ENCODE measurements at regions not wholly inside any gene's neighbourhood (a gene's known extent, or its start where the extent isn't known, plus 50 kb on each side); places are given as distances from the start of the nearest gene placed in this dataset.

DNA sequence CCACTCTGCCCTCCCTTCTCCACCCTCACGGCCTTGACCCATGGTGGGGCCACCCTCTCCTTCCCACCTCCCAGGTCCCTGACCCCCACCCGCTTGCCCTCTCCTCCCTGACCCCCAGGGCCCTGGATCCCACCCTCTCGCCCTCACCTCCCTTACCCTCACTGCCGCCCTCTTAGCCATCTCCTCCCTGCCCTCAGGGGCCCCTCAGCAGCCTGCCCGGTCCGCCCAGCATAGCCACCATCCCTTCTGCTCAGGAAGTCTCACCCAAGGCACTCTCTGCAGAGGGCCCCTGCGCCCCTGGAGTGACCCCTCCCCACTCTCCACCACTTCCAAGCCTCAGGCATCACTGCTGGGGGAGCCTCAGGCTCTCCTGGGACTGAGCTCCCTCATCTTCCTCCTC, 66.3 kb downstream of the MRPL36 start:
- Mint-ChIP-seq H3K9me3 (no peaks in the 10 kb centered on the region), H3K4me3 (no peak overlapping the region), H3K27me3 (ENCODE audit: low read depth) (no peaks in the 10 kb centered on the region; the same call in 1 of the 2 replicates), H3K27ac (no peak overlapping the region), H3K4me1 (no peaks in the 10 kb centered on the region), H3K36me3 (no peaks in the 10 kb centered on the region)
- ChIA-PET CTCF (interaction anchor here (0.9 kb wide), 1 partner anchor 8 kb away, joined by 6 read pairs; no protein-coding TSS in a partner anchor), POLR2A (no interaction called here)
- TF ChIP-seq, protein P1, sequence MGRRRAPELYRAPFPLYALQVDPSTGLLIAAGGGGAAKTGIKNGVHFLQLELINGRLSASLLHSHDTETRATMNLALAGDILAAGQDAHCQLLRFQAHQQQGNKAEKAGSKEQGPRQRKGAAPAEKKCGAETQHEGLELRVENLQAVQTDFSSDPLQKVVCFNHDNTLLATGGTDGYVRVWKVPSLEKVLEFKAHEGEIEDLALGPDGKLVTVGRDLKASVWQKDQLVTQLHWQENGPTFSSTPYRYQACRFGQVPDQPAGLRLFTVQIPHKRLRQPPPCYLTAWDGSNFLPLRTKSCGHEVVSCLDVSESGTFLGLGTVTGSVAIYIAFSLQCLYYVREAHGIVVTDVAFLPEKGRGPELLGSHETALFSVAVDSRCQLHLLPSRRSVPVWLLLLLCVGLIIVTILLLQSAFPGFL (CRISPR knock-in tag; IDR thresholded peaks at IDR 0.05; ENCODE audit: borderline replicate concordance): no peak
- TF ChIP-seq ZNF219 (CRISPR knock-in tag; IDR thresholded peaks at IDR 0.05; ENCODE audit: borderline replicate concordance): no peak
- TF ChIP-seq, protein P2, sequence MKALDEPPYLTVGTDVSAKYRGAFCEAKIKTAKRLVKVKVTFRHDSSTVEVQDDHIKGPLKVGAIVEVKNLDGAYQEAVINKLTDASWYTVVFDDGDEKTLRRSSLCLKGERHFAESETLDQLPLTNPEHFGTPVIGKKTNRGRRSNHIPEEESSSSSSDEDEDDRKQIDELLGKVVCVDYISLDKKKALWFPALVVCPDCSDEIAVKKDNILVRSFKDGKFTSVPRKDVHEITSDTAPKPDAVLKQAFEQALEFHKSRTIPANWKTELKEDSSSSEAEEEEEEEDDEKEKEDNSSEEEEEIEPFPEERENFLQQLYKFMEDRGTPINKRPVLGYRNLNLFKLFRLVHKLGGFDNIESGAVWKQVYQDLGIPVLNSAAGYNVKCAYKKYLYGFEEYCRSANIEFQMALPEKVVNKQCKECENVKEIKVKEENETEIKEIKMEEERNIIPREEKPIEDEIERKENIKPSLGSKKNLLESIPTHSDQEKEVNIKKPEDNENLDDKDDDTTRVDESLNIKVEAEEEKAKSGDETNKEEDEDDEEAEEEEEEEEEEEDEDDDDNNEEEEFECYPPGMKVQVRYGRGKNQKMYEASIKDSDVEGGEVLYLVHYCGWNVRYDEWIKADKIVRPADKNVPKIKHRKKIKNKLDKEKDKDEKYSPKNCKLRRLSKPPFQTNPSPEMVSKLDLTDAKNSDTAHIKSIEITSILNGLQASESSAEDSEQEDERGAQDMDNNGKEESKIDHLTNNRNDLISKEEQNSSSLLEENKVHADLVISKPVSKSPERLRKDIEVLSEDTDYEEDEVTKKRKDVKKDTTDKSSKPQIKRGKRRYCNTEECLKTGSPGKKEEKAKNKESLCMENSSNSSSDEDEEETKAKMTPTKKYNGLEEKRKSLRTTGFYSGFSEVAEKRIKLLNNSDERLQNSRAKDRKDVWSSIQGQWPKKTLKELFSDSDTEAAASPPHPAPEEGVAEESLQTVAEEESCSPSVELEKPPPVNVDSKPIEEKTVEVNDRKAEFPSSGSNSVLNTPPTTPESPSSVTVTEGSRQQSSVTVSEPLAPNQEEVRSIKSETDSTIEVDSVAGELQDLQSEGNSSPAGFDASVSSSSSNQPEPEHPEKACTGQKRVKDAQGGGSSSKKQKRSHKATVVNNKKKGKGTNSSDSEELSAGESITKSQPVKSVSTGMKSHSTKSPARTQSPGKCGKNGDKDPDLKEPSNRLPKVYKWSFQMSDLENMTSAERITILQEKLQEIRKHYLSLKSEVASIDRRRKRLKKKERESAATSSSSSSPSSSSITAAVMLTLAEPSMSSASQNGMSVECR (CRISPR knock-in tag; IDR thresholded peaks at IDR 0.05; ENCODE audit: borderline replicate concordance): no peak
- TF ChIP-seq, protein P3, sequence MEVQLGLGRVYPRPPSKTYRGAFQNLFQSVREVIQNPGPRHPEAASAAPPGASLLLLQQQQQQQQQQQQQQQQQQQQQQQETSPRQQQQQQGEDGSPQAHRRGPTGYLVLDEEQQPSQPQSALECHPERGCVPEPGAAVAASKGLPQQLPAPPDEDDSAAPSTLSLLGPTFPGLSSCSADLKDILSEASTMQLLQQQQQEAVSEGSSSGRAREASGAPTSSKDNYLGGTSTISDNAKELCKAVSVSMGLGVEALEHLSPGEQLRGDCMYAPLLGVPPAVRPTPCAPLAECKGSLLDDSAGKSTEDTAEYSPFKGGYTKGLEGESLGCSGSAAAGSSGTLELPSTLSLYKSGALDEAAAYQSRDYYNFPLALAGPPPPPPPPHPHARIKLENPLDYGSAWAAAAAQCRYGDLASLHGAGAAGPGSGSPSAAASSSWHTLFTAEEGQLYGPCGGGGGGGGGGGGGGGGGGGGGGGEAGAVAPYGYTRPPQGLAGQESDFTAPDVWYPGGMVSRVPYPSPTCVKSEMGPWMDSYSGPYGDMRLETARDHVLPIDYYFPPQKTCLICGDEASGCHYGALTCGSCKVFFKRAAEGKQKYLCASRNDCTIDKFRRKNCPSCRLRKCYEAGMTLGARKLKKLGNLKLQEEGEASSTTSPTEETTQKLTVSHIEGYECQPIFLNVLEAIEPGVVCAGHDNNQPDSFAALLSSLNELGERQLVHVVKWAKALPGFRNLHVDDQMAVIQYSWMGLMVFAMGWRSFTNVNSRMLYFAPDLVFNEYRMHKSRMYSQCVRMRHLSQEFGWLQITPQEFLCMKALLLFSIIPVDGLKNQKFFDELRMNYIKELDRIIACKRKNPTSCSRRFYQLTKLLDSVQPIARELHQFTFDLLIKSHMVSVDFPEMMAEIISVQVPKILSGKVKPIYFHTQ (CRISPR knock-in tag; IDR thresholded peaks at IDR 0.05): no peak
- TF ChIP-seq, protein P4, sequence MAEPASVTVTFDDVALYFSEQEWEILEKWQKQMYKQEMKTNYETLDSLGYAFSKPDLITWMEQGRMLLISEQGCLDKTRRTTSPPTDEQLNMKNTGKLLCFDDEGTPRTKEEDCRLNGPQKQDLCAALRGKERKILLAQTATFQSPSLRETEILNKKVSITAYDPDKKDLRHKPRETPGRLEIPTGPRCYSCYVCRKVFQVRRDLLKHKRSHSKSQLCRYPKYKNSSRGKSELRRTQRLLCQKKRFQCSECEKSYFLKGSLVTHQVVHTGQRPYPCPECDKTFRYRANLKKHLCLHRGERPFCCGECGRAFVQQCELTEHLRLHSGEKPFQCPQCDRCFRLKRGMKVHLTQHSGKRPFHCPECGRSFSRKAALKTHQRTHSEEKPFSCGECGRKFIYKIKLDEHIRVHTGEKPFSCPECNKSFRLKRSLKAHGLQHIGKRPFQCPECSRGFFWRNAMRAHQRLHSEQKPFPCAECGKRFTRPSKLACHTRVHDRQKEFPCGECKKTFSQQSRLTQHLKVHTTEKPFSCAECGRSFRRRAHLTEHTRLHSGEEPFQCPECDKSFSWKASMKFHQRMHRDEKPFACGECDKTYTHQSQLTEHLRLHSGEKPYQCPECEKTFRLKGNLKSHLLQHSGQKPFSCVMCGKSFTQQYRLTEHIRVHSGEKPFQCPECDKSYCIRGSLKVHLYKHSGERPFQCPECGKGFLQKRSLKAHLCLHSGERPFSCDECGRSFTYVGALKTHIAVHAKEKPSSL (CRISPR knock-in tag; conservative IDR thresholded peaks at IDR 0.05): no peak
- no peak for TF ChIP-seq ZNF671 (CRISPR knock-in tag; IDR thresholded peaks at IDR 0.05)
- TF ChIP-seq, protein P5, sequence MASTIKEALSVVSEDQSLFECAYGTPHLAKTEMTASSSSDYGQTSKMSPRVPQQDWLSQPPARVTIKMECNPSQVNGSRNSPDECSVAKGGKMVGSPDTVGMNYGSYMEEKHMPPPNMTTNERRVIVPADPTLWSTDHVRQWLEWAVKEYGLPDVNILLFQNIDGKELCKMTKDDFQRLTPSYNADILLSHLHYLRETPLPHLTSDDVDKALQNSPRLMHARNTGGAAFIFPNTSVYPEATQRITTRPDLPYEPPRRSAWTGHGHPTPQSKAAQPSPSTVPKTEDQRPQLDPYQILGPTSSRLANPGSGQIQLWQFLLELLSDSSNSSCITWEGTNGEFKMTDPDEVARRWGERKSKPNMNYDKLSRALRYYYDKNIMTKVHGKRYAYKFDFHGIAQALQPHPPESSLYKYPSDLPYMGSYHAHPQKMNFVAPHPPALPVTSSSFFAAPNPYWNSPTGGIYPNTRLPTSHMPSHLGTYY (CRISPR knock-in tag; IDR thresholded peaks at IDR 0.05): no peak
- TF ChIP-seq, protein P6, sequence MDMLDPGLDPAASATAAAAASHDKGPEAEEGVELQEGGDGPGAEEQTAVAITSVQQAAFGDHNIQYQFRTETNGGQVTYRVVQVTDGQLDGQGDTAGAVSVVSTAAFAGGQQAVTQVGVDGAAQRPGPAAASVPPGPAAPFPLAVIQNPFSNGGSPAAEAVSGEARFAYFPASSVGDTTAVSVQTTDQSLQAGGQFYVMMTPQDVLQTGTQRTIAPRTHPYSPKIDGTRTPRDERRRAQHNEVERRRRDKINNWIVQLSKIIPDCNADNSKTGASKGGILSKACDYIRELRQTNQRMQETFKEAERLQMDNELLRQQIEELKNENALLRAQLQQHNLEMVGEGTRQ (CRISPR knock-in tag; IDR thresholded peaks at IDR 0.05): no peak
- TF ChIP-seq, protein P7, sequence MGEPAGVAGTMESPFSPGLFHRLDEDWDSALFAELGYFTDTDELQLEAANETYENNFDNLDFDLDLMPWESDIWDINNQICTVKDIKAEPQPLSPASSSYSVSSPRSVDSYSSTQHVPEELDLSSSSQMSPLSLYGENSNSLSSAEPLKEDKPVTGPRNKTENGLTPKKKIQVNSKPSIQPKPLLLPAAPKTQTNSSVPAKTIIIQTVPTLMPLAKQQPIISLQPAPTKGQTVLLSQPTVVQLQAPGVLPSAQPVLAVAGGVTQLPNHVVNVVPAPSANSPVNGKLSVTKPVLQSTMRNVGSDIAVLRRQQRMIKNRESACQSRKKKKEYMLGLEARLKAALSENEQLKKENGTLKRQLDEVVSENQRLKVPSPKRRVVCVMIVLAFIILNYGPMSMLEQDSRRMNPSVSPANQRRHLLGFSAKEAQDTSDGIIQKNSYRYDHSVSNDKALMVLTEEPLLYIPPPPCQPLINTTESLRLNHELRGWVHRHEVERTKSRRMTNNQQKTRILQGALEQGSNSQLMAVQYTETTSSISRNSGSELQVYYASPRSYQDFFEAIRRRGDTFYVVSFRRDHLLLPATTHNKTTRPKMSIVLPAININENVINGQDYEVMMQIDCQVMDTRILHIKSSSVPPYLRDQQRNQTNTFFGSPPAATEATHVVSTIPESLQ (CRISPR knock-in tag; IDR thresholded peaks at IDR 0.05): no peak
- no peak for TF ChIP-seq NR3C1 (CRISPR knock-in tag; conservative IDR thresholded peaks at IDR 0.05; ENCODE audit: low read depth)
- DNase-seq (ENCODE audit: low spot score) (peak; percentile 7), ATAC-seq (no peak)

All from WTC11 (cell line).